ENCODE measurements at regions not wholly inside any gene's neighbourhood (a gene's known extent, or its start where the extent isn't known, plus 50 kb on each side); places are given as distances from the start of the nearest gene placed in this dataset.

DNA sequence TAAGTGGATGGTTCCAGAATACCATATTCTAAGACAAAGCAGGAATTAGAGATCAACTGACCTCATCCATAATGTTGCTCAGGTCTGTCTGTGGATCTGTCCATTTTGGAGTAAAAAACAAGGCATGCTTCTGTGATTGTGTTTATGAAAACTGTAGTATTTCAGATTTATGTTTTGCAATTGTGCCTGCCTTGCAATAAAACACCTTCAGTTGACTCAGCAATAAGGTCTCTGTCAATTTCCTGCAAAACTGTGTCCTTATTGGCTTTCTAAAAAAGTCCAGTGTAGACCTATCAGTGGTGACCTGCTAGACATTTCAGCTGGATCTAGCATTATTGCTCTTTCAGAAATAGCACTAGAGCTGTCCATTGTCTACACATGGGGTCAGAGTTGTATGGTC lies 409.5 kb upstream of the AZI2 start:
- TF ChIP-seq, protein P1, sequence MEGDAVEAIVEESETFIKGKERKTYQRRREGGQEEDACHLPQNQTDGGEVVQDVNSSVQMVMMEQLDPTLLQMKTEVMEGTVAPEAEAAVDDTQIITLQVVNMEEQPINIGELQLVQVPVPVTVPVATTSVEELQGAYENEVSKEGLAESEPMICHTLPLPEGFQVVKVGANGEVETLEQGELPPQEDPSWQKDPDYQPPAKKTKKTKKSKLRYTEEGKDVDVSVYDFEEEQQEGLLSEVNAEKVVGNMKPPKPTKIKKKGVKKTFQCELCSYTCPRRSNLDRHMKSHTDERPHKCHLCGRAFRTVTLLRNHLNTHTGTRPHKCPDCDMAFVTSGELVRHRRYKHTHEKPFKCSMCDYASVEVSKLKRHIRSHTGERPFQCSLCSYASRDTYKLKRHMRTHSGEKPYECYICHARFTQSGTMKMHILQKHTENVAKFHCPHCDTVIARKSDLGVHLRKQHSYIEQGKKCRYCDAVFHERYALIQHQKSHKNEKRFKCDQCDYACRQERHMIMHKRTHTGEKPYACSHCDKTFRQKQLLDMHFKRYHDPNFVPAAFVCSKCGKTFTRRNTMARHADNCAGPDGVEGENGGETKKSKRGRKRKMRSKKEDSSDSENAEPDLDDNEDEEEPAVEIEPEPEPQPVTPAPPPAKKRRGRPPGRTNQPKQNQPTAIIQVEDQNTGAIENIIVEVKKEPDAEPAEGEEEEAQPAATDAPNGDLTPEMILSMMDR (IDR thresholded peaks at IDR 0.05) = no peak
- Histone ChIP-seq H3K27ac (no peak overlapping the region), H3K4me3 (no peak overlapping the region)
- DNase-seq (ENCODE audit: low spot score) = no peak

DNA sequence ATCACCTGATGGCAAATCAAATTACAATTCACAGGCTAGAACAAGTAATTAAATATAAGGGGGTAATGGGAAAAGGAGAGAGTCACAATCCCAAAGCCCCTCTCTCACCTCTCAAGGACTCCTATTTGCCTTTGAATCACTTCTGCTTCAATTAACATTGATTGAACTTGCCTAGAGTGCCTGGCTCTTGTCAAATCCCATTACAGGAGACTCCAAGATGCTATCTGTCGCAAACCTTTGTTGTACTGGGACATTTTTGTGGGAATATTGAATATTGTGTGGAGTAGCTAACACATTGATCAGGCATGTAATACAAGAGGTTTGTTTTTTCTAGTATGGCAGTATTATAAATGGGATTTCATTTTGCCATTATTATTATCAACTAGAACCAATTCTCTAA lies 412.8 kb upstream of the AZI2 start:
- Histone ChIP-seq H3K27ac (no peak overlapping the region), H3K4me3 (no peak overlapping the region)
- TF ChIP-seq, protein P1 (IDR thresholded peaks at IDR 0.05) = no peak
- DNase-seq (ENCODE audit: low spot score) = no peak

DNA sequence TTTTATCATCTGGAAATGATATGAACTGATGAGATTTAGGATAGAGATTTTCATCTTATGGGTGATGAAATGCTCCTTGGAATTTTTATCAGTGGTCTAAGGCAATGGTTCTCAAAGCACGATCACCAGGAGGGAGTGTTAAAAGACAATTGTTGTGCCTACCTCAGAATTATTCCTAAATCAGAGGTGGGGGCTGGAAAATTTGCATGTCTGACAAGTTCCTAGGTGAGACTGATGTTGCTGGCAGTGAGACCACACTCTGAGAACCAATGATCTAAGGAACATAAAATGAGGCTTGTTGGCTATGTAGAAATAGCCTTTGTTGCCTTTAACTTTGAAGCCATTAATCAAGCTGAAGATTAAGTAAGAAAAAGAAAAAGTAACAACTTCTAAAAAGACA lies 416.6 kb upstream of the AZI2 start:
- H3K27ac ChIP-seq = no peak overlapping the region
- no peak overlapping the region for H3K4me3 ChIP-seq
- DNase-seq (ENCODE audit: low spot score) = no peak
- TF ChIP-seq, protein P1 (IDR thresholded peaks at IDR 0.05) = no peak

DNA sequence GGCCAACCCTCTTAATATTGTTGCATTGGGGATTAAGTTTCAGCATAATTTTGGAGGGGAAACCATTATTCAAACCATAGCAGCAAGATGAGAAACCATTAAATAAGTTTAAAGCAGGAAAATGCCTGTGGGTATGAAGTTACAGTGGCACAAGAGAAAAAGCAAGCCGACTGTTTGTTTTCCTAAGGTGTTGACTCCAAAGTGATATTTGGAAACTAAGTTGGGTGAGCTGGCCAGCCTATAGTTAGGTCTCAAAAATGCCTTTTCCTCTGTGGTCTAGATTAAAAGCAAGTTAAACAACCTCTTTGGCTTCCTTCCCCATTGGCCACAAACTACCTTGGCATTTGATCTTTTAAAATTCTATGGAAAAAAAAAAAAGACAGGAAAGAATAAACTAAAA lies 419.8 kb upstream of the AZI2 start:
- TF ChIP-seq, protein P1 (IDR thresholded peaks at IDR 0.05) = no peak
- DNase-seq (ENCODE audit: low spot score) = no peak
- Histone ChIP-seq H3K4me3 (no peak overlapping the region), H3K27ac (no peak overlapping the region)

DNA sequence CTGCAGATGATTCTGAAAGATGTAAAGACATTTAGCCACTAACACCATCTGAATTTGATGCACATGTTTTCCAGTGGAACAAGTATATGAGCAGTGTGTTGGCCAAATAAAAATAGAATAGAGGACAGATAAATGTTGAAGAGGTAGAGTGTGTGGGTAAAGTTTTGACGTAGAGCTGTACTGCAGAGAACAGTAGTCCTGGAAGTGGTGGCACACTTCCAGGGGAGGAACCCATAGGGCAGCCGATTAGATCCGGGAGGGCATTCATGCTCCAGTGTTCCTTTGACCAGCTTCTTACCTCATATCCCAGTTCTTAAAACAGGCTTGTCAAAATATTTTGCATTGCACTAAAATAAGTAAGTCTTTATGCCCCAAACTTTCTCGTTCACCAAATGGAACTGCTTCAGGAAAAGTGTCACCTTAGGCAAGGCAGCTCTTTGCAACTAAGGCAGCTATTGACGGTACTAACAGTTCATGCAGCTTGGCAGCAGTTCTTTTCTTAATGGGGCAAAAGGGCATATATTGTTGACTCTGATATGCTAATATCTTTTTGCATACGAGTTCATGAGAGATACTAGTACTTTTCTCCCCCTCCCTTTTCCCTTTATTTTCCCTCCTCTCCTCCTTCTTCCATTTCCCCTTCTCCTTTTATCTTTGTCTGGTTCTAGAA lies 429.3 kb upstream of the AZI2 start:
- DNase-seq (ENCODE audit: low spot score) = no peak
- Histone ChIP-seq H3K27ac (no peak overlapping the region), H3K4me3 (no peak overlapping the region)
- TF ChIP-seq, protein P1 (IDR thresholded peaks at IDR 0.05) = no peak

DNA sequence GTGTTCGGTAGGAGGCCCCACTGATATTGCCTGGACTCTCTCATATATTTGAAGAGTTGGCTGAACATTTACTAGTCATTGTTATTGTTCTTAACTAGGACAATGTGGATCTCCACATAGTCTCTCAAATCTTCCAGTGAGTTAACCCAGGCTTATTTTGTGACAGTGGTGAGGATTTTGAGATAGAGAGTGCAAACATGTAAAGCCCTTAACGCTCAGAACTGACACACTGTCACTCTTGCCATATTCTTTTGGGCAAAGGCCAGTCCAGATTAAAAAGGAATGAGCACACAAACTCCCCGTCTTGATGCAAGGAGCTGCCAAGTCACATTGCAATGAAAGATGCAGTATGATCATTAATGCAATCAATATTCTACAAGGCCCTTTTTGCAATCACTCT lies 431.9 kb upstream of the AZI2 start:
- H3K27ac ChIP-seq = no peak overlapping the region
- TF ChIP-seq, protein P1 (IDR thresholded peaks at IDR 0.05) = no peak
- no peak overlapping the region for H3K4me3 ChIP-seq
- no peak for DNase-seq (ENCODE audit: low spot score)

DNA sequence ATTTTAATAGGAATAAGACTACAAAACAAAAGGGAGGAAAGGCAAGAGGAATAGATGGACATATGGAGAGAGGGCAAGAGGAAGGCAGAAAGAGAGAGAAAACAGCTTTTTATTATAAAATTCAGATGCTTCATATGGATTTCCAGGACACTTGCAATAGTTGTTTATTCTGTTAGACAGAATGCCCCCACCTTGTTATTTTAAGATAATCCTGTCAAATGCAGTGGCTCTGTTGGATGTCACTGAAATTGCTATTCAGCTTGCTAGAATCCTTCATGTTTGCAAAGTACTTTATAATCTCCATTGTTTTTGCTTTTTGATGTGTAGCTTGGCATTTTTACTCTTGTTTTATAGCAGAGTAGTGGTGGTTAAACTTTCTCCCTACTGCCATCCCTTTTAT lies 432.4 kb upstream of the AZI2 start:
- no peak for DNase-seq (ENCODE audit: low spot score)
- Histone ChIP-seq H3K4me3 (no peak overlapping the region), H3K27ac (no peak overlapping the region)
- TF ChIP-seq, protein P1 (IDR thresholded peaks at IDR 0.05) = no peak

Measured in coronary artery (tissue), 2 donors.